ENCODE measurements at regions not wholly inside any gene's neighbourhood (a gene's known extent, or its start where the extent isn't known, plus 50 kb on each side); places are given as distances from the start of the nearest gene placed in this dataset.

- TF ChIP-seq POLR2AphosphoS5 (IDR thresholded peaks at IDR 0.05; ENCODE audit: low read depth, low read length) (no peak), CTCF (IDR thresholded peaks at IDR 0.05) (no peak), TCF7L2 (IDR thresholded peaks at IDR 0.05; ENCODE audit: low read depth, low read length) (no peak)
These were observed 128.0 kb downstream of the MXRA5 start for GRCh38 chrX:3218442-3218841.

All from Panc1 (cell line).